Heart left ventricle (tissue), 16 donors: ENCODE measurements at regions not wholly inside any gene's neighbourhood (a gene's known extent, or its start where the extent isn't known, plus 50 kb on each side); places are given as distances from the start of the nearest gene placed in this dataset.
A peak's percentile ranks its signal among the peaks of the same experiment; 100 is the strongest.

Experiments
- ATAC-seq, 4 donors: fragments of 200-7000 bp; cut with Tn5 transposase; one replicate each; pipeline ENCODE4 v1.9.1; 2020 to 2022; ENCODE audit warnings: moderate library complexity in 4 of 4, mild to moderate bottlenecking in 3 of 4, moderate number of reproducible peaks in 1 of 4
- DNase-seq, 5 donors: peaks; one replicate each; pipeline ENCODE4 v3.0.0-alpha.2; 2020
- H3K27ac ChIP-seq, 12 donors: fragments of 200-600 bp; sonication (generic) in 4 of 12; one replicate each; pipeline versions ENCODE4 v1.5.0 to v1.8.0; 2016 to 2022; ENCODE audit warnings: mild to moderate bottlenecking in 2 of 12
- H3K27me3 ChIP-seq, 9 donors: fragments of 200-600 bp; sonication (generic) in 2 of 9; one replicate each; pipeline versions ENCODE4 v1.5.1 to v1.8.0; 2016 to 2022; ENCODE audit warnings: mild to moderate bottlenecking in 3 of 9
- H3K36me3 ChIP-seq, 9 donors: fragments of 200-600 bp; sonication (generic) in 2 of 9; one replicate each; pipeline versions ENCODE4 v1.5.0 to v1.8.0; 2018 to 2022; ENCODE audit warnings: mild to moderate bottlenecking in 2 of 9
- H3K4me1 ChIP-seq, 12 donors: fragments of 200-600 bp; sonication (generic) in 4 of 12; one replicate each; pipeline versions ENCODE4 v1.5.0 to v1.8.0; 2016 to 2022; ENCODE audit warnings: mild to moderate bottlenecking in 3 of 12
- H3K4me3 ChIP-seq, 12 donors: fragments of 200-600 bp; sonication (generic) in 4 of 12; one replicate each; pipeline versions ENCODE4 v1.5.0 to v1.8.0; 2017 to 2022; ENCODE audit warnings: mild to moderate bottlenecking in 9 of 12, moderate library complexity in 4 of 12
- H3K9me3 ChIP-seq, 12 donors: fragments of 200-600 bp; sonication (generic) in 4 of 12; one replicate each; pipeline versions ENCODE4 v1.5.0 to v1.8.0; 2016 to 2022; ENCODE audit warnings: mild to moderate bottlenecking in 1 of 12
- CTCF ChIP-seq, 12 donors: fragments of 200-600 bp; sonication (generic) in 4 of 12; IDR thresholded peaks; one replicate each; pipeline versions ENCODE4 v1.5.0 to v1.8.0; 2018 to 2022; ENCODE audit warnings: antibody characterized with exemption in 12 of 12, mild to moderate bottlenecking in 5 of 12
- POLR2A ChIP-seq, 2 donors: fragments of 450-650 bp; IDR thresholded peaks; one replicate each; pipeline ENCODE4 v1.6.1; 2017; ENCODE audit warnings: antibody characterized with exemption in 2 of 2, mild to moderate bottlenecking in 2 of 2, moderate library complexity in 2 of 2
- WGBS, 4 donors: extraction: QIAGEN DNeasy Blood & Tissue Kit in 2 of 4; methylation state at CpG; one replicate each; pipeline versions ENCODE4 v1.1.5 to v1.1.7; 2013 to 2018; 5-methylcytosine and 5-hydroxymethylcytosine counted together
- intact Hi-C, 10 donors: fragments of 100-400 bp; cut with DNase I; formaldehyde crosslinking; loops; one replicate each; pipeline versions ENCODE4 v1.11.1 to v1.14.2; 2022
- donor health status: ischemic (EF 13 %, LVEDD 7.1; RV severe dilation, severe dysfunction).
- donor health status: healthy with polysubstance abuse.
- donor health status: DM: no; HTN: yes; CAD: no.
- donor health status: DM: no; HTN: no; CAD: no.
- donor health status: ischemic (EF 25% LVEDD 6.9; RV normal size, moderate dysfunction).
- donor health status: ischemic (EF 25% LVEDD 5.7; RV mildly dilated, moderate dysfunction).
- donor health status: healthy.
- donor health status: DM: yes; HTN: yes; CAD: no.
- donor health status: ischemic (EF 35%, LVEDD 5.7; RV mildly dilated, moderate dysfunction).
- donor health status: nonischemic (EF 11% LVEDD 7.7; RV severe dilation, severe dysfunction).
- donor health status: DM: yes; HTN: yes; CAD: no.
- donor health status: PGD.
- donor health status: ischemic (EF 29% LVEDD 5.4; RV normal size, mild dysfunction).
- donor health status: nonischemic (EF 23%, LVEDD 6.1; RV moderate dilation, normal function).

GRCh38 chr2:180647221-180647620 is 333.2 kb upstream of the UBE2E3 start:
- DNase-seq (no peak), ATAC-seq (peak in 1 of 4 donors; percentile 50)
- Histone ChIP-seq H3K27ac (peak overlapping the region in 2 of 12 donors; percentile 15 to 19), H3K36me3 (no peaks in the 10 kb centered on the region), H3K4me1 (peaks cover 0 to 6% (median 0%) of the 10 kb centered on the region in 12 donors), H3K4me3 (no peak overlapping the region), H3K9me3 (peaks cover 0 to 10% (median 0%) of the 10 kb centered on the region in 12 donors), H3K27me3 (no peaks in the 10 kb centered on the region)
- no peak for TF ChIP-seq POLR2A (IDR thresholded peaks at IDR 0.05)
- intact Hi-C loops = no loop called here

- peaks cover 0 to 12% (median 0%) of the 10 kb centered on the region in 12 donors for H3K9me3 ChIP-seq
- WGBS, 4 donors = 39 to 61% (median 51%) methylated on average over 2 of the region's 2 CpGs
- intact Hi-C loops = no loop called here
- DNase-seq = no peak
- ATAC-seq = peak in 1 of 4 donors; percentile 20
- H3K27me3 ChIP-seq = no peaks in the 10 kb centered on the region
- H3K27ac ChIP-seq = peak overlapping the region in 1 of 12 donors; percentile 15
- peaks cover 0 to 6% (median 0%) of the 10 kb centered on the region in 12 donors for H3K4me1 ChIP-seq
- no peaks in the 10 kb centered on the region for H3K36me3 ChIP-seq
- H3K4me3 ChIP-seq = no peak overlapping the region
- TF ChIP-seq CTCF (IDR thresholded peaks at IDR 0.05) (no peak), POLR2A (IDR thresholded peaks at IDR 0.05) (no peak)
Measured at GRCh38 chr2:180646756-180647155, 333.6 kb upstream of the UBE2E3 start.

- intact Hi-C loops = no loop called here
- Histone ChIP-seq H3K9me3 (peaks cover 0 to 18% (median 0%) of the 10 kb centered on the region in 12 donors), H3K4me3 (no peak overlapping the region), H3K27me3 (no peaks in the 10 kb centered on the region), H3K36me3 (no peaks in the 10 kb centered on the region), H3K27ac (no peak overlapping the region), H3K4me1 (peaks cover 0 to 6% (median 0%) of the 10 kb centered on the region in 12 donors)
- ATAC-seq (no peak), DNase-seq (no peak)
- TF ChIP-seq CTCF (IDR thresholded peaks at IDR 0.05) (no peak), POLR2A (IDR thresholded peaks at IDR 0.05) (no peak)
- 46 to 63% (median 60%) methylated on average over 2 of the region's 2 CpGs for WGBS, 4 donors
Measured at GRCh38 chr2:180644709-180645108, 335.7 kb upstream of the UBE2E3 start.

- TF ChIP-seq POLR2A (IDR thresholded peaks at IDR 0.05) = no peak
- TF ChIP-seq CTCF (IDR thresholded peaks at IDR 0.05) = no peak
- Histone ChIP-seq H3K27me3 (no peaks in the 10 kb centered on the region), H3K9me3 (no peaks in the 10 kb centered on the region), H3K4me3 (no peak overlapping the region), H3K4me1 (no peaks in the 10 kb centered on the region), H3K27ac (no peak overlapping the region), H3K36me3 (no peaks in the 10 kb centered on the region)
- WGBS, 4 donors = 83 to 93% (median 88%) methylated on average over 2 of the region's 2 CpGs
- intact Hi-C loops = no loop called here
- no peak for ATAC-seq
- DNase-seq = no peak
Measured at GRCh38 chr2:180630756-180631155, 349.6 kb upstream of the UBE2E3 start.
